GM12878 (cell line): ENCODE measurements at regions not wholly inside any gene's neighbourhood (a gene's known extent, or its start where the extent isn't known, plus 50 kb on each side); places are given as distances from the start of the nearest gene placed in this dataset.

Experiments
- ATAC-seq: fragments of 200-7000 bp; cut with Tn5 transposase; 3 replicates; pipeline ENCODE4 v1.9.1; 2020; ENCODE audit warnings: mild to moderate bottlenecking, moderate library complexity
- BruUV-seq: library from RNA; stranded (reverse); fragments of 400-500 nt; replicated peaks from 2 replicates; lab custom pipeline; 2021; lab: Mats Ljungman, UMichigan
- CTCF ChIA-PET: fragments of 300-600 bp; sonication (Branson Sonifier 250); formaldehyde crosslinking; extraction: SDS; loops from one replicate; lab custom pipeline; 2021; ENCODE audit warnings: inconsistent platforms; lab: Yijun Ruan, JAX
- POLR2A ChIA-PET: fragments of 350-600 bp; formaldehyde crosslinking; extraction: SDS; loops from one replicate; lab custom pipeline; 2021; ENCODE audit warnings: inconsistent platforms; lab: Charles Lee
- RAD21 ChIA-PET: fragments of 300-600 bp; sonication (Branson Sonifier 250); formaldehyde crosslinking; loops from one replicate; lab custom pipeline; 2023; ENCODE audit warnings: antibody characterized with exemption; ENCODE audit not compliant: unreplicated experiment; lab: Charles Lee
- SMC1A ChIA-PET: fragments of 300-600 bp; sonication (Branson Sonifier 250); formaldehyde crosslinking; loops from one replicate; lab custom pipeline; 2023; ENCODE audit not compliant: unreplicated experiment, uncharacterized antibody; lab: Charles Lee
- DNase-seq: peaks from one replicate; pipeline ENCODE4 v3.0.0-alpha.2; 2011; ENCODE audit warnings: low read depth, low spot score
- FAIRE-seq: peaks from 3 replicates; lab custom pipeline; 2011; peaks lifted over from hg19 to GRCh38; lab: Jason Lieb, UNC
- H2AFZ ChIP-seq: 2 replicates; pipeline ENCODE4 v1.6.0; 2011; ENCODE audit warnings: low read depth, low read length, control low read depth; ENCODE audit not compliant: control insufficient read depth
- H3K27ac ChIP-seq: 2 replicates; pipeline ENCODE4 v1.5.1; 2011; ENCODE audit warnings: control low read depth; ENCODE audit not compliant: control insufficient read depth, insufficient read depth
- H3K27me3 ChIP-seq, 2 experiments: replicated peaks in 1 of 2; 2 replicates each; pipeline versions ENCODE4 v1.6.0 to v1.6.1; 2011; ENCODE audit warnings: low read length in 1 of 2; ENCODE audit not compliant: control insufficient read depth in 2 of 2, insufficient read depth in 2 of 2
- H3K36me3 ChIP-seq, 2 experiments: 2 replicates each; pipeline ENCODE4 v1.5.1; 2011; ENCODE audit warnings: low read length in 1 of 2; ENCODE audit not compliant: control insufficient read depth in 2 of 2, insufficient read depth in 2 of 2
- H3K4me1 ChIP-seq: 2 replicates; pipeline ENCODE4 v1.6.1; 2011; ENCODE audit warnings: mild to moderate bottlenecking, low read length, moderate library complexity, mixed read lengths; ENCODE audit not compliant: control insufficient read depth, insufficient read depth
- H3K4me2 ChIP-seq: 2 replicates; pipeline ENCODE4 v1.6.0; 2011; ENCODE audit warnings: control low read depth; ENCODE audit not compliant: control insufficient read depth, insufficient read depth
- H3K4me3 ChIP-seq: fragments of 200-600 bp; sonication (generic); 2 replicates; pipeline ENCODE4 v1.5.1; 2016
- H3K79me2 ChIP-seq: 2 replicates; pipeline ENCODE4 v1.6.0; 2011; ENCODE audit warnings: low read length; ENCODE audit not compliant: control insufficient read depth, insufficient read depth
- H3K9ac ChIP-seq: 2 replicates; pipeline ENCODE4 v1.8.0; 2011; ENCODE audit warnings: low read length, control low read depth, mixed read lengths; ENCODE audit not compliant: control insufficient read depth, insufficient read depth
- H3K9me3 ChIP-seq: replicated peaks from 3 replicates; pipeline ENCODE4 v1.5.1; 2011; ENCODE audit warnings: mild to moderate bottlenecking, low read length; ENCODE audit not compliant: control insufficient read depth, insufficient read depth
- H4K20me1 ChIP-seq: 2 replicates; pipeline ENCODE4 v1.6.0; 2011; ENCODE audit not compliant: control insufficient read depth, insufficient read depth
- CBFB ChIP-seq: IDR thresholded peaks from 2 replicates; pipeline ENCODE4 v1.6.1; 2016; ENCODE audit warnings: antibody characterized with exemption, low read depth
- GATAD2B ChIP-seq: fragments of 450-650 bp; conservative IDR thresholded peaks from 2 replicates; pipeline ENCODE4 v1.6.1; 2017; ENCODE audit warnings: low read depth, mild to moderate bottlenecking, moderate library complexity
- HDAC6 ChIP-seq: fragments of 200-600 bp; sonication (generic); IDR thresholded peaks from one replicate; pipeline ENCODE4 v1.8.0; 2017; ENCODE audit warnings: antibody characterized with exemption; ENCODE audit not compliant: unreplicated experiment
- KDM1A ChIP-seq: fragments of 200-600 bp; sonication (generic); IDR thresholded peaks from 2 replicates; pipeline ENCODE4 v1.6.1; 2016; ENCODE audit warnings: borderline replicate concordance
- MTA2 ChIP-seq: fragments of 450-650 bp; IDR thresholded peaks from 2 replicates; pipeline ENCODE4 v1.6.1; 2016; ENCODE audit warnings: low read depth, mild to moderate bottlenecking, moderate library complexity
- POLR2A ChIP-seq: IDR thresholded peaks from 2 replicates; pipeline ENCODE4 v1.6.1; 2011; ENCODE audit warnings: low read depth, mild to moderate bottlenecking, low read length
- RCOR1 ChIP-seq: conservative IDR thresholded peaks from 2 replicates; pipeline ENCODE4 v1.6.1; 2012; ENCODE audit warnings: low read depth, low read length, improper control_type of control experiment
- SUPT20H ChIP-seq: IDR thresholded peaks from 2 replicates; pipeline ENCODE4 v1.6.1; 2011; ENCODE audit warnings: low read depth, mild to moderate bottlenecking, low read length, moderate library complexity, borderline replicate concordance; ENCODE audit not compliant: control insufficient read depth
- WGBS: methylation state at CpG from one replicate; pipeline ENCODE4 v1.1.6; 2016; ENCODE audit warnings: low lambda C conversion rate; ENCODE audit not compliant: insufficient replicate concordance, insufficient coverage; ENCODE audit errors: missing lambda C conversion rate; 5-methylcytosine and 5-hydroxymethylcytosine counted together
- in situ Hi-C: fragments of 300-500 bp; cut with MboI; formaldehyde crosslinking; loops from 9 replicates; pipeline ENCODE4 v1.14.3; 2018; ENCODE audit warnings: mixed read lengths
- intact Hi-C: fragments of 100-400 bp; cut with micrococcal nuclease; formaldehyde crosslinking; loops from one replicate; pipeline ENCODE4 v1.14.2; 2022; ENCODE audit not compliant: unreplicated experiment
- TF ChIP-seq, protein P1 (sequence below): fragments of 450-650 bp; conservative IDR thresholded peaks from 2 replicates; pipeline ENCODE4 v1.6.1; 2017; ENCODE audit warnings: mild to moderate bottlenecking, moderate library complexity
- TF ChIP-seq, protein P2 (sequence below): fragments of 150-350 bp; IDR thresholded peaks from 2 replicates; pipeline ENCODE4 v1.6.1; 2016; ENCODE audit warnings: low read depth, low read length

DNA sequence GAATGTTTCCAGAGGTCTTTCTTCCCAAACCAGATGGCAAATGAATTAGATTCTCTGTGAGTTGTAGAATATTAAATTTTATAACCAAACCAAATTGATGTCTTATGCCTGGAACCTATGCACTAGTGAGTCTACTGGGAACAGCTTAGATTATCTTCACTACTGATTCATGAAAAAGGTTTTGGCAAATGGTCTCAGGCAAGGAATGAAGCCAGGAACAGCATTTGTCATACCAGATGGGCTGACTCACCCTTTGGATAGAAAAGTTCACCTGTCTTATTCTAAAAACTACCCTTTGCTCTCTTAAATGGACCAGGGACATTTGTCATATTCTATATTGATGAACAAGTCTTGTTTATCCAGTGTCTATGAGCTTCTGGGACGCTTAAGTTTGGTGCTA lies 135.4 kb upstream of the ECI2 start:
- Histone ChIP-seq H3K9ac (no peak overlapping the region), H4K20me1 (no peaks in the 10 kb centered on the region), H3K4me2 (no peak overlapping the region), H3K9me3 (no peaks in the 10 kb centered on the region), H3K27ac (no peak overlapping the region), H3K4me1 (no peaks in the 10 kb centered on the region), H3K36me3 (no peaks in the 10 kb centered on the region), H3K4me3 (no peak overlapping the region), H3K27me3 (no peaks in the 10 kb centered on the region), H2AFZ (no peak overlapping the region), H3K79me2 (no peaks in the 10 kb centered on the region)
- RAD21 ChIA-PET = no interaction called here
- no peak for TF ChIP-seq CBFB
- no peak for TF ChIP-seq MTA2
- no peak for TF ChIP-seq RCOR1
- TF ChIP-seq HDAC6 = no peak
- TF ChIP-seq, protein P1, sequence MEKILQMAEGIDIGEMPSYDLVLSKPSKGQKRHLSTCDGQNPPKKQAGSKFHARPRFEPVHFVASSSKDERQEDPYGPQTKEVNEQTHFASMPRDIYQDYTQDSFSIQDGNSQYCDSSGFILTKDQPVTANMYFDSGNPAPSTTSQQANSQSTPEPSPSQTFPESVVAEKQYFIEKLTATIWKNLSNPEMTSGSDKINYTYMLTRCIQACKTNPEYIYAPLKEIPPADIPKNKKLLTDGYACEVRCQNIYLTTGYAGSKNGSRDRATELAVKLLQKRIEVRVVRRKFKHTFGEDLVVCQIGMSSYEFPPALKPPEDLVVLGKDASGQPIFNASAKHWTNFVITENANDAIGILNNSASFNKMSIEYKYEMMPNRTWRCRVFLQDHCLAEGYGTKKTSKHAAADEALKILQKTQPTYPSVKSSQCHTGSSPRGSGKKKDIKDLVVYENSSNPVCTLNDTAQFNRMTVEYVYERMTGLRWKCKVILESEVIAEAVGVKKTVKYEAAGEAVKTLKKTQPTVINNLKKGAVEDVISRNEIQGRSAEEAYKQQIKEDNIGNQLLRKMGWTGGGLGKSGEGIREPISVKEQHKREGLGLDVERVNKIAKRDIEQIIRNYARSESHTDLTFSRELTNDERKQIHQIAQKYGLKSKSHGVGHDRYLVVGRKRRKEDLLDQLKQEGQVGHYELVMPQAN = no peak
- no peak for TF ChIP-seq GATAD2B
- no peak for TF ChIP-seq POLR2A
- TF ChIP-seq KDM1A = no peak
- no peak for TF ChIP-seq SUPT20H
- TF ChIP-seq, protein P2, sequence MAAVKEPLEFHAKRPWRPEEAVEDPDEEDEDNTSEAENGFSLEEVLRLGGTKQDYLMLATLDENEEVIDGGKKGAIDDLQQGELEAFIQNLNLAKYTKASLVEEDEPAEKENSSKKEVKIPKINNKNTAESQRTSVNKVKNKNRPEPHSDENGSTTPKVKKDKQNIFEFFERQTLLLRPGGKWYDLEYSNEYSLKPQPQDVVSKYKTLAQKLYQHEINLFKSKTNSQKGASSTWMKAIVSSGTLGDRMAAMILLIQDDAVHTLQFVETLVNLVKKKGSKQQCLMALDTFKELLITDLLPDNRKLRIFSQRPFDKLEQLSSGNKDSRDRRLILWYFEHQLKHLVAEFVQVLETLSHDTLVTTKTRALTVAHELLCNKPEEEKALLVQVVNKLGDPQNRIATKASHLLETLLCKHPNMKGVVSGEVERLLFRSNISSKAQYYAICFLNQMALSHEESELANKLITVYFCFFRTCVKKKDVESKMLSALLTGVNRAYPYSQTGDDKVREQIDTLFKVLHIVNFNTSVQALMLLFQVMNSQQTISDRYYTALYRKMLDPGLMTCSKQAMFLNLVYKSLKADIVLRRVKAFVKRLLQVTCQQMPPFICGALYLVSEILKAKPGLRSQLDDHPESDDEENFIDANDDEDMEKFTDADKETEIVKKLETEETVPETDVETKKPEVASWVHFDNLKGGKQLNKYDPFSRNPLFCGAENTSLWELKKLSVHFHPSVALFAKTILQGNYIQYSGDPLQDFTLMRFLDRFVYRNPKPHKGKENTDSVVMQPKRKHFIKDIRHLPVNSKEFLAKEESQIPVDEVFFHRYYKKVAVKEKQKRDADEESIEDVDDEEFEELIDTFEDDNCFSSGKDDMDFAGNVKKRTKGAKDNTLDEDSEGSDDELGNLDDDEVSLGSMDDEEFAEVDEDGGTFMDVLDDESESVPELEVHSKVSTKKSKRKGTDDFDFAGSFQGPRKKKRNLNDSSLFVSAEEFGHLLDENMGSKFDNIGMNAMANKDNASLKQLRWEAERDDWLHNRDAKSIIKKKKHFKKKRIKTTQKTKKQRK = no peak
- CTCF ChIA-PET = no interaction called here
- POLR2A ChIA-PET = no interaction called here
- SMC1A ChIA-PET = no interaction called here
- intact Hi-C loops (no loop called here), in situ Hi-C loops (no loop called here)
- BruUV-seq = no TSS peak
- DNase-seq (no peak), FAIRE-seq (no peak), ATAC-seq (no peak)
- WGBS = 4% methylated on average over 1 of the region's 1 CpG
